HS-5 (cell line): ENCODE measurements at regions not wholly inside any gene's neighbourhood (a gene's known extent, or its start where the extent isn't known, plus 50 kb on each side); places are given as distances from the start of the nearest gene placed in this dataset.

Source experiments
- DNase-seq: peaks from one replicate; pipeline ENCODE4 v3.0.0-alpha.2; 2012; ENCODE audit warnings: low read depth

- DNase-seq: no peak
Observed at GRCh38 chr1:224846119-224846907, 83.2 kb upstream of the DNAH14 start.

GRCh38 chr1:224850446-224850845 is 79.0 kb upstream of the DNAH14 start:
- no peak for DNase-seq

GRCh38 chr1:224851210-224851847 is 78.1 kb upstream of the DNAH14 start:
- peak; percentile 23 for DNase-seq

GRCh38 chr1:224851848-224852261 is 77.6 kb upstream of the DNAH14 start:
- no peak for DNase-seq

GRCh38 chr1:224852901-224853568 is 76.4 kb upstream of the DNAH14 start:
- peak; percentile 35 for DNase-seq

GRCh38 chr1:224856973-224857372 is 72.5 kb upstream of the DNAH14 start:
- no peak for DNase-seq

GRCh38 chr1:224859651-224860050 is 69.8 kb upstream of the DNAH14 start:
- no peak for DNase-seq

DNA sequence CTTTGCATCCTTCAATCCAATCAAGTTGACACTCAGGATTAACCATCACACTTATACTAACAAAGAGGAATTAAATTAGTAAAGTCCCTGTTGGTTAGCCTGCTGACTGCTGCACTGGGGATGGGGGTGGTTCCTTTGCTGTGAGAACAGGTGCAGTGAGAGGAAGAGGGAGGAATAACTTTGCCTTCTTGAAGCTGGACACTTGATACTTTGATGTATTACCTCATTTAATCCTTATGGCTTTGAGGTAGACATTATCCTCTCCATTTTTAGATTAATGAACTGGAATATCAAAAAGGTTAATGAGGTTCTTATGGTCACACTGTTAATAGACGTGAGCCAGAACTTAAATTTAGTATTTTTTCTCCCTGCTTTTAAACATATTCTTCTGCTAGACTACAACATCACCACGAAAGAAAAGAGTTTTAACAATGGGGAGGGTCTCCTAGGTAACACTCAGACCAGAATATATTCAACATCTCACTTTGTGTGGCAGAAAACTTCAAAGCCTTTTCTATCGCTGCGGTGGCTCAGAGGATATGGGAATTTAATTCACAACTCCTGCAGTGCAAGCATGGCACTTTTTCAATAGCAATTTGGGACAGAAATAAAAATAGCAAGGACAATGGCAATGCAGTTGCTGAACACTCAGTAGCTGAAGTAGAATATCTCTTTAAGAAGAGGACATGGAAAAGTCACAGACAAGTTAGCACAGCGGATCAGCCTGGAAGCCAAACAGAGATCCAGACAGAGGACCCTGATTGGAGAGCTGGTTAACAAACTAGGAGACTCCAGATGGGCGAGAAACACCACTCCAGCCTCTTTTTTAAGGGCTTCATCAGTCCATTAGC is 68.8 kb upstream of the DNAH14 start:
- DNase-seq: no peak

GRCh38 chr1:224861339-224861716 is 68.1 kb upstream of the DNAH14 start:
- DNase-seq: no peak

- no peak for DNase-seq
Observed at GRCh38 chr1:224863486-224863885, 66.0 kb upstream of the DNAH14 start.

- no peak for DNase-seq
Observed at GRCh38 chr1:224864006-224864405, 65.5 kb upstream of the DNAH14 start.

DNA sequence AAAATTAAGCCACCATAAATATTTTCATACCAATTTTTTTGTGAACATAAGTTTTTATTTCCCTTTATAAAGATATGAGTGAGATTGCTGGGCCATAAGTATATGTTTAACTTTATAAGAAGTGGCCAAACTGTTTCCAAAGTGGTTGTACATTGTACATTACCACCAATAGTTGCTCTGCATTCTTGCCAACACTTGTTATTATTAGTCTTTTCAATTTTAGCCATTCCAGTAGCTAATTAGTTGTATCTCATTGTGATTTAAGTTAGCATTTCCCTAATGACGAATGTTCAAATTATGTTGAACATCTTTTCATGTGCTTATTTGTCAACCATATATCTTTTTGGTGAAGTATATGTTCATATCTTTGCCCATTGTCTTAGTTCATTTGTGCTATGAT is 64.0 kb upstream of the DNAH14 start:
- DNase-seq: no peak

DNA sequence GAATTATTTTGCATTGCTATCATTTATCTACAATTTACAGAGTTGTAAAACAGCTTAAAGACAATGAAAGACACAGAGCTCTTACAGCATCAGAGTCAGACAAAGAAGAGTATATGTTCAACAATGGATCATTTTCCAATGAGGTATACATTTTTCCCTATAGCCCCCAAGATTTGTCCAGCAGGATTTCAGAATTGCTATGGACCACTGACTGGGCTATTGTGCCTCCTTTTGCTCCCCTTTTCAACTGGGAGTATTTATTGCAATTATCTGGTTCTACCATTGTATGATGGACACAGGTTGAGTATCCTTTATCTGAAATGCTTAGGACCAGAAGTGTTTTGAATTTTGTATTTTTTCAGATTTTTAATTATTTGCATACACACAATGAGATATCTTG is 62.5 kb upstream of the DNAH14 start:
- DNase-seq: no peak

DNA sequence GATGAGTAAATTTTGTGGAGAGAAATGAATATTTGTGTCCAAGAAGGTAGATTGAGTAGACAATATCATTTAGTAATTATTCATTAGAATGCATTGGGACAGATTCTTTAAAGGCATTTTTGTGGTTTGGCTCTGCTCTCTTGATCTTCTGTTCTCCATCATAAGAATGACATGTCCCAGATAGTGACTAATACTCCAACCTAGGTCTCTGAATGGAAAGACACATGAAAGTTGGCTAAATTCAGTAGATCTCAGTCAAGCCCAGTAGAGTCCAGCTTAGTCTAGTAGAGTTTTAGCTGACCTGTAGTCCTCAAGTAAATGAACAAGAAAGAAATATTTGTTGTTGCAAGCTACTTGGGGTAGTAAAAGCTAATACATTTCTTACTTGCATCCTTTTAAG is 61.8 kb upstream of the DNAH14 start:
- no peak for DNase-seq

DNA sequence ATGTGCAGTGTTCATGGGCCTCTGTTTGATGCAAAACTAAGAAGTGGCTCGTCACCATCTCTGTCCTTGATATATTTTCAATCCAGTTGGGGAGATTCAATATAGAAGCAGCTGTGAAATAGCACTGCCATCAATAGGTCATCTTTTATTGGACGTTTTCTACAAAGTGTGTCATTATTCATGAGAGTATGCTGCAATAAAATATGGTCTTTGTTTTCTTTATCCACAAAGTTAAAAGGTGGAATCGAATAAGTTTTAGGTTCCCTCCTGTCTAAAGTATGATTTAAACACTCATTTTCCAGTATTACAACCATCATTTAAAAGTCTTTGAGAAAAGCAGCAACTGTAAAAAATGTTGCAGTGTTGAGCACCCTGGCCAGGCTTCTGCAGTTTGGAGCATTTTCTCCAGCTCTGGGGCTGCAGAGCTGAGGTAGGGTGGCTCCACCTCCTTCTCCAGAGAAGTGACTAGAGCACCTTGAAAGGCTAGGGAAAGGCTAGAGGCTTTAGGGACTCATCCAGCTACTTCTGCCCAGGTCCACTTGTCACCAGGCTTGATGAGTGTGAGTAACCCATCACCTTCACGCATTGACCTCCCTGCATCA is 56.5 kb upstream of the DNAH14 start:
- DNase-seq: no peak

GRCh38 chr1:224873434-224874369 is 55.8 kb upstream of the DNAH14 start:
- no peak for DNase-seq

- no peak for DNase-seq
Observed at GRCh38 chr1:224874775-224875174, 54.7 kb upstream of the DNAH14 start.

GRCh38 chr1:224879162-224879803 is 50.2 kb upstream of the DNAH14 start:
- no peak for DNase-seq
